ENCODE measurements at regions not wholly inside any gene's neighbourhood (a gene's known extent, or its start where the extent isn't known, plus 50 kb on each side); places are given as distances from the start of the nearest gene placed in this dataset.

DNA sequence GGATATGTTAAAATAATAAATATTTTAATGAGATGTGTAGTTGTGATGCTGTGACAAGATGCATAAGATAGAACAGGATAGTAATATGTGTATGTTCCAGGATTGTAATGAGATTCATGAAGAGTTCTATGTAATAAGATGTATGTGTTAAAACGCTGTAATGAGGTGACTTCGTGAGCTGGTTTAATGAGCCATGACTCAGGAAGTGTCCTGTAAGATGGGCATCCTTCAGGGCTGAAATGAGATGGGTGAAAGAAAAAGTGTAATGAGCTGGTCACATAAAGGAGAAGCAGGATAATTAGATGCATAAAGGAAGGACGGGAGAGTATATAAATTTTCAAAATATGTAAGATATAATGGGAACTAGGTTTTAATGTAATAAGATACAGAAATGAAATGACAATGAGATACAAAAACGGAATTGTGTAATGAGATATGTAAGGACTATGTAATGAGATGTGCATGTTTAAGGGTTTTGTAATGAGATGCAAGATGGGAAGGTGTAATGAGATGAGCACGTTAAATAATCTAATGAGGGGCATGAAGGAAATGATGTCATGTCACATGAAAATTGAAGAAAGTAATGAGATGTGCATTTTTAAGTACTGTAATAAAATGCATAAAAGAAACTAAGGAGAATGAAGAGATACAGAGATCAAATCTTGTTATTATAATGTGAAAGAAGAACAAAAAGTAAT lies 524.8 kb upstream of the STXBP6 start:
- Histone ChIP-seq H3K4me3 (ENCODE audit: low read length) (no peak overlapping the region), H3K4me1 (ENCODE audit: control insufficient read depth, low read length) (no peaks in the 10 kb centered on the region), H3K9me2 (replicated peaks; ENCODE audit: control insufficient read depth, low read length) (no peaks in the 10 kb centered on the region), H3K27me3 (ENCODE audit: control insufficient read depth, low read length) (no peaks in the 10 kb centered on the region), H3K4me2 (ENCODE audit: low read length) (no peak overlapping the region), H3K9me3 (ENCODE audit: control insufficient read depth, insufficient read depth, low read length) (no peaks in the 10 kb centered on the region), H3K36me3 (ENCODE audit: control insufficient read depth, low read length) (no peaks in the 10 kb centered on the region), H3K27ac (ENCODE audit: low read depth, low read length) (no peak overlapping the region), H3K79me2 (ENCODE audit: control insufficient read depth, low read length) (no peaks in the 10 kb centered on the region), H4K20me1 (ENCODE audit: control insufficient read depth, insufficient read depth, low read depth, low read length) (no peaks in the 10 kb centered on the region), H3F3A (ENCODE audit: control insufficient read depth, insufficient read depth) (no peaks in the 10 kb centered on the region)
- no peak for TF ChIP-seq EZH2phosphoT487 (IDR thresholded peaks at IDR 0.05; ENCODE audit: borderline replicate concordance, low read length)
- TF ChIP-seq, protein P1, sequence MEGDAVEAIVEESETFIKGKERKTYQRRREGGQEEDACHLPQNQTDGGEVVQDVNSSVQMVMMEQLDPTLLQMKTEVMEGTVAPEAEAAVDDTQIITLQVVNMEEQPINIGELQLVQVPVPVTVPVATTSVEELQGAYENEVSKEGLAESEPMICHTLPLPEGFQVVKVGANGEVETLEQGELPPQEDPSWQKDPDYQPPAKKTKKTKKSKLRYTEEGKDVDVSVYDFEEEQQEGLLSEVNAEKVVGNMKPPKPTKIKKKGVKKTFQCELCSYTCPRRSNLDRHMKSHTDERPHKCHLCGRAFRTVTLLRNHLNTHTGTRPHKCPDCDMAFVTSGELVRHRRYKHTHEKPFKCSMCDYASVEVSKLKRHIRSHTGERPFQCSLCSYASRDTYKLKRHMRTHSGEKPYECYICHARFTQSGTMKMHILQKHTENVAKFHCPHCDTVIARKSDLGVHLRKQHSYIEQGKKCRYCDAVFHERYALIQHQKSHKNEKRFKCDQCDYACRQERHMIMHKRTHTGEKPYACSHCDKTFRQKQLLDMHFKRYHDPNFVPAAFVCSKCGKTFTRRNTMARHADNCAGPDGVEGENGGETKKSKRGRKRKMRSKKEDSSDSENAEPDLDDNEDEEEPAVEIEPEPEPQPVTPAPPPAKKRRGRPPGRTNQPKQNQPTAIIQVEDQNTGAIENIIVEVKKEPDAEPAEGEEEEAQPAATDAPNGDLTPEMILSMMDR (IDR thresholded peaks at IDR 0.05; ENCODE audit: low read depth, low read length, poor library complexity, severe bottlenecking) = no peak

DNA sequence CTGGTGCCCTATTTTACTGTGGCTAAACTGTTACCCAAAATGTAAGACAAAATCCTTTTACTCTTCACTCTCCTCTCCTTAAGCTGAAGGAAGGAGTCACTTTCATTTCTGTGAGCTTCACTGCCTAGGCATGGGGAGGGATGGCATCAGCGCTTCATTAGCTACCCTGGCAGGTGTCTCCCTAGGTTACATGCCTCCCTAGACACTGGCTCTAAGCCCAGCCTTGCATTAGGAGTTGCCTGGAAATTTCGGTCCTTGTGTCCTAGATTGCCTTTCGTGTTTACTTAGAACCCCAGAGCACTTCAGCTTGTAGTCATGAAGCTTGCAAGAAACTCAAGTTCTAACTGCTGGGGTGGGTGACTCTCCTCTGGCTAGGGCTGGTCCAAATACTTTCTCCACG lies 520.5 kb upstream of the STXBP6 start:
- no peak overlapping the region for H3K4me2 ChIP-seq (ENCODE audit: low read length)
- no peaks in the 10 kb centered on the region for H4K20me1 ChIP-seq (ENCODE audit: control insufficient read depth, insufficient read depth, low read depth, low read length)
- no peaks in the 10 kb centered on the region for H3K79me2 ChIP-seq (ENCODE audit: control insufficient read depth, low read length)
- no peaks in the 10 kb centered on the region for H3K27me3 ChIP-seq (ENCODE audit: control insufficient read depth, low read length)
- no peaks in the 10 kb centered on the region for H3K36me3 ChIP-seq (ENCODE audit: control insufficient read depth, low read length)
- H3F3A ChIP-seq (ENCODE audit: control insufficient read depth, insufficient read depth) = no peaks in the 10 kb centered on the region
- no peaks in the 10 kb centered on the region for H3K4me1 ChIP-seq (ENCODE audit: control insufficient read depth, low read length)
- no peak overlapping the region for H3K4me3 ChIP-seq (ENCODE audit: low read length)
- TF ChIP-seq, protein P1 (IDR thresholded peaks at IDR 0.05; ENCODE audit: low read depth, low read length, poor library complexity, severe bottlenecking) = no peak
- no peak for TF ChIP-seq EZH2phosphoT487 (IDR thresholded peaks at IDR 0.05; ENCODE audit: borderline replicate concordance, low read length)
- no peaks in the 10 kb centered on the region for H3K9me2 ChIP-seq (replicated peaks; ENCODE audit: control insufficient read depth, low read length)
- no peak overlapping the region for H3K27ac ChIP-seq (ENCODE audit: low read depth, low read length)
- H3K9me3 ChIP-seq (ENCODE audit: control insufficient read depth, insufficient read depth, low read length) = no peaks in the 10 kb centered on the region

DNA sequence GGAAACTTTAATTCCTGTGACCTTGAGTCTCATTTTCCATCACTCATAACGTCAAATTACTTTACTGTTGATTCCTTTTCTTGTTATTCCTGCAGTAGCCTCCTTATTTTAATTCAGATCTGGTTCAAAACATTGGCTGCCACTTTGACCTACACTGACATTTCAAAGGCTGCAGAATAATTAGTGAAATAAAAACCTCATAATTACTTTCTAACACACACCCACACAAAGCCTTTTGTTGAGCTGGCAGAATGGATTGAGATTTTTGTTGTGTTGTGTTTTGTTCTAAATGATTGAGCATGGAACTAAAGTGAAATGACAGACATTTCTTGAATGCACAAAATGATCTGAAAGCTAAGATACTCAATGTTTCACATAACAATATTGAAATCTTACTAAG lies 507.5 kb upstream of the STXBP6 start:
- H3K27me3 ChIP-seq (ENCODE audit: control insufficient read depth, low read length) = no peaks in the 10 kb centered on the region
- TF ChIP-seq, protein P1 (IDR thresholded peaks at IDR 0.05; ENCODE audit: low read depth, low read length, poor library complexity, severe bottlenecking) = no peak
- TF ChIP-seq EZH2phosphoT487 (IDR thresholded peaks at IDR 0.05; ENCODE audit: borderline replicate concordance, low read length) = no peak
- no peaks in the 10 kb centered on the region for H3K9me3 ChIP-seq (ENCODE audit: control insufficient read depth, insufficient read depth, low read length)
- no peaks in the 10 kb centered on the region for H3F3A ChIP-seq (ENCODE audit: control insufficient read depth, insufficient read depth)
- H3K9me2 ChIP-seq (replicated peaks; ENCODE audit: control insufficient read depth, low read length) = no peaks in the 10 kb centered on the region
- no peaks in the 10 kb centered on the region for H3K36me3 ChIP-seq (ENCODE audit: control insufficient read depth, low read length)
- H3K79me2 ChIP-seq (ENCODE audit: control insufficient read depth, low read length) = no peaks in the 10 kb centered on the region
- no peak overlapping the region for H3K4me3 ChIP-seq (ENCODE audit: low read length)
- H3K27ac ChIP-seq (ENCODE audit: low read depth, low read length) = no peak overlapping the region
- no peaks in the 10 kb centered on the region for H3K4me1 ChIP-seq (ENCODE audit: control insufficient read depth, low read length)
- H3K4me2 ChIP-seq (ENCODE audit: low read length) = no peak overlapping the region
- H4K20me1 ChIP-seq (ENCODE audit: control insufficient read depth, insufficient read depth, low read depth, low read length) = no peaks in the 10 kb centered on the region
